GM19438 (cell line): ENCODE measurements at regions not wholly inside any gene's neighbourhood (a gene's known extent, or its start where the extent isn't known, plus 50 kb on each side); places are given as distances from the start of the nearest gene placed in this dataset.

ENCODE experiments used
- ATAC-seq: cut with Tn5 transposase; IDR thresholded peaks from one replicate; pipeline ENCODE4 v1.9.1; 2021; ENCODE audit warnings: low read depth; ENCODE audit not compliant: unreplicated experiment

DNA sequence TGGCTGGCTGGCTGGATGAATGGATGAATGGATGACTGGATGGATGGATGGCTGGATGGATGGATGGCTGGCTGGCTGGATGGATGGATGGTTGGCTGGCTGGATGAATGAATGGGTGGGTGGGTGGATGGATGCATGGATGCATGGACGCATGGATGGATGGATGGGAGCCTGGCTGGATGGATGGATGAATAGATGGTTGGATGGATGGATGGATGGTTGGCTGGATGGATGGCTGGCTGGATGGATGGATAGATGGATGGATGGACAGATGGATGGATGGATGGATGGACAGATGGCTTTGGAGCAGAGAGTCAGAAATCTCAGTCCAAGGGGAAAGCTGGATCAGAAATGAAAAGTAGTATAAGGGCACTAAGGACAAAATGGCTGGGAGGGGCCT, 106.4 kb upstream of the SERP2 start:
- no peak for ATAC-seq

DNA sequence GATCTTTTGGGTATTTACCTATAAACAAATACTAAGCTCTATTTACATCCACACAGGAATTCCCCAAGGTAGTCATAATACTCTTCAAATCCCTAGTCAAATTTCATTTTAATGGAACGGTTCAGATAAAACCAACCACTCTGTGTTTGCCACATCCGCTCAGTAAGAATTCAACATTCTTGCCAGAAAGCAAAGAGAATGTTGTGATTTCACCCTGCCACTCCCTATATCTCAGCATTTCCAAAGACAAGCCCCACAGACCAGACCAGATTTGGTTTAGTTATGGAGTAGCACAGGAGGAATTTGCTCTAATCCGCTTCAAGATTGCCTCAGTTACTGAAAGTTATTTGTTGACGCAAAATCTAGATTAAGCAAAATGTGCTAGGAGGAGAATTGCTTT, 105.6 kb upstream of the SERP2 start:
- no peak for ATAC-seq

DNA sequence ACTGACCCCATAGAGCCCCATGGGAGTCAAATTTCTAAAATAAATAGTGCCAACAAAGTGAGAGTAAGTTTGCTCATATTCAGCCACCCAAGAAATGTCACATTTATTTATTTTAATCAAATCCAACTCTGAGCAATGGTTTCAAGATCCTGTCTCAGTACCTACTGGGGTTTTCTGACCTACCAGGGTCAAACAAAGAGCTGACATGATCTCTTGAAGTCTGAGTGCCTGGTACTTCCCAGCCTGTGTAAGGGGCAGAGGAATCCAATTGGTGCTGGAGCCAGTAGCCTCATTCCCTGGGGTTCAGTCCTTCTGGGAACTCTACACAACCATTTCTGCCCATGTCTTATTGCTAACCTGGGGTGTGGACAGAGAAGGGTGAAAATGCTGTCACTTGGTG, 104.6 kb upstream of the SERP2 start:
- no peak for ATAC-seq

DNA sequence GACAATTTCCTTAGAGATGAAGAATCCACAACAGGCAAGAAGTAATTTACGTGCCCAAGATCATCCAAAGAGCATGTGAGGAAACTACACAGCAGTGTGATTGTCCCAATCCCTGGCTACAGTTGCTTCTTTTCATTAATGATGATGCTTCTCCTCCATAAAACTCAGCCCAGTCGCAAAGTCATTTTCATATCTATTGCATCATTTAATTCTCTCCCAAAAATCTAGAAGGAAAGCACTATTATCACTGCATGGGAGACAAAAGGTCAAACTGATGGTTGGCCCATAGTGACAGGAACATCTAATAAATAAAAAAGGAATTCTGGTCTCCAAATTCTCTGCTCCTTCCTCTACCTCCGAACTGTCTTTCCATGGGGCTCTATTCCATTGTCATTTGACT, 103.5 kb upstream of the SERP2 start:
- ATAC-seq: no peak

DNA sequence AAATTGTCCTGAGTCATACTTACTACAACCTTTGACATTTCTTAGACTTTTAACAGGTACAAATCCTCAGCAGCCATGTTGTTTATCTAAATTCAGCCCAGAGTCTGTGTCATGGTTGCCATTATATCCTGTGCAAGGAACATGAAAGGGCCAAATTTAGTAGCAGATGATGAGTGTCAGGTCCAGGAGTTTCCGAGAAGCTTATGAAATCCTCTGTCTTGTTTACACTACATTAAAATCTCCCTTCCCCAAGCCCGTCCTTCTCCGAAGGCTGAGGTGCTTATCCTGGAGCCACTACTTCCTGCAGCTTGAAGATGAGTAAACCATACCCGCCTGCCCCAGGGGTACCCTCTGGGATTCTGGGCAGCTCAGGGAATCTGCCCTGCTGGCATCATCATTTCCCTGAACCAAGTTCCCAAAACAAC, 102.6 kb upstream of the SERP2 start:
- no peak for ATAC-seq

DNA sequence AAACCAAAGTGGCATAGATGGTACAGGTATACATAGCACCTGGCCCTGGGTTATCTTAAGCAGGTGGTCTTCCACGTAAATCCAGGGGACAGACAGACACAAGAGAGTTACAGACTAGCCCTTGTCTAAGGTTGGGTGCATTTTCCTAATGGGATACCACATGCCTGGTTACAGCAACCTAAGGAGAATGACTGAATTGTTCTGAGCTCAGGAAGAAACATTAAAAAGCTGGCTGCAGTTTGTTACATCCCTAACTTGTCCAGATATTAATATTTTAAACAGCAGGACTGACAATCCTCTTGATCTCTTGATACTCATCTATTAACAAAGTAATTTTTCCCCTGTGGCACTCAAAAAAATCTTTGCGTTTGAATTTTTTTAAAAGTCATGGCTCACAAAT, 102.2 kb upstream of the SERP2 start:
- ATAC-seq: no peak

DNA sequence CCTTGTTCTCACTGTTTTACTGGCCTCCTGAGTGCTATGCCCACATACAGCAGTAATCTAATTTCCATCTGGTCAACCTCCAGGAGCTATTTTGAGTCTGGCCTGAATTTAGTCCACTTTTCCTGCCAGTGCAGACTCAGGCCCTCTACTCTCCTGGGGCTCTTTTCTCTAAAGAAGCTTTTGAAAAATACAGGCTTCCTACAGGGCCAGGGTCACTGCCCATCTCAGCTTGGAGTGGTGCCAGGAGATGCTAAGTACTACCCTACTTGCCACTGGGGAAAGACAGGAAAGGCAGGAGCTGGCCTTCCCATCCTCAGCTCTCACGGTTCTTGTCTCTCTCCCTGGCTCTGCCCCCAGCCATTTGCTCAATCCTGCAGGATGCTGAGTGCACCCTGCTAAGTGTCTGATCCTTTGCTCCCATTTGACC, 101.7 kb upstream of the SERP2 start:
- ATAC-seq: no peak

GRCh38 chr13:44272692-44273091, 100.9 kb upstream of the SERP2 start:
- no peak for ATAC-seq

DNA sequence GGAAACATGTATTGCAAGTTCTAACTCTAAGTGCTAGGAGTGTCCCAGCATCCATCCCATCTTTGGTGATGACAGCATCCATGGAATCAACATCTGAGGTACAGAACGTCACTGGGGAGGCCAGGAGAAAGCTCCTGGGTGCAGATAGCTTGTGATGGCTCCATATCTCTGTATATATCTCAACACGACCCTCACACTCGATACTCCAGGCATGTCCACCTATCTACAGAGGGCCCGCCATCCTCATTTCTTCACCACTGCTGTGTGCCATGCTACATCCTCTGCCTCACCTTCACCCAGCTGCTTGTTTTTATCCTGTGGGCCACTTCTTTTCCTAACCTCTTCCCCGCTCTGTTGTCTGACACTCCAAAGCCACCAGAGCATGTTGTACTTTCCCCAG, 100.4 kb upstream of the SERP2 start:
- no peak for ATAC-seq

DNA sequence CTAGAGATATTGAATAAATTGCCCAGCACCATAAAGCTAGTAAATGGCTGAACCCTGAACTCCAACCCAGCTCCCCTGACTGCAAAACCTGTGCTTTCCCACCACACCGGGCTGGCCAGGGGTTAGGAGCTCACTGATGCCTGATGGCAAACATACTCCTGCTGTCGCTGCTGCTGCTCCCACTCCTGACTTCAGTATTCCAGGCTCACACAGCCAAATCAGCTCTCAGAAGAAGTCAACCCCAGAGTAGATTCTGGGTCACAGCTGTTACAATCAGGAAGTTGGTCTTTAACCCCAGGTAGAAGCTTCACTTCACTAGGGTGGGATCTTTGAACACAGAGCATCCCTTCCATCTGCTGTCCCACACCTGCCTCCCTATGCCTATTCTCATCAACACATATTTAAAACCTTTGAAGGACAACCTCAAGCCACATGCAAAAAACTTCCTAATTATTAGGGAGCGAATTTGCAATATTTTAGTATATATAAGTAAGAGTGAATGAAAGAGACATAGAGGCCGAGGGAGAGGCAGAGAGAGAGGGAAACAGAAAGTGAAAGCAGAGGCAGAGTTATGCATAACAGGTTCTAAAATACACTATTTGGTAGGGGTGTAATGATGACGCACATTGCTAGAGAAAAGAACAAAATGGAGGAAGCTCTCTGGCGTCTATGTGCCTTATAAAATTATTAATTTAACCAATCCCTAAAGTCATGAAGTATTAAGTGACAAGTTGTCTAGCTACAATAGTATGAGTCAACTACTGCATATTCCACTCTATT, 99.4 kb upstream of the SERP2 start:
- ATAC-seq: peak; percentile 85

GRCh38 chr13:44274771-44275205, 98.8 kb upstream of the SERP2 start:
- ATAC-seq: no peak

- ATAC-seq: no peak
Measured at GRCh38 chr13:44275381-44275780, 98.2 kb upstream of the SERP2 start.

DNA sequence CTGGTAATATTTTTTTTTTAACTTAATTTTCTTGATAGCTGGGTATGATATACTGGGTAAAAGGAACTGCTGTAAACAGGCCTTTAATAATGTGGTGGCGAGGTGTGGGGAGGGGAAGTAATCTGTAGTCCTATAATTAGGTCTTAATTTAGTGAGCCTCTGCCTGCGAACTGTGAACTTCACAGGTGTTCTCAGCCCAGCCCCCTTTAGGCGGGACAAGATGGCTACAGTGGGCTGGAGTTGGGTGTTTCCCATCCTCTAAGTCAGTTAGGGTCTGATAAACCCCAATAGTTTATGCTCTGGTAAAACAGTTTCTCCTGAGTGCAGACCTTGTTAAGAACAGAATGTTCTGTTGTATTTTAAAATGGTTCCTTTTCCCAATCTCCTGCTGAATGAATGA, 97.6 kb upstream of the SERP2 start:
- no peak for ATAC-seq

DNA sequence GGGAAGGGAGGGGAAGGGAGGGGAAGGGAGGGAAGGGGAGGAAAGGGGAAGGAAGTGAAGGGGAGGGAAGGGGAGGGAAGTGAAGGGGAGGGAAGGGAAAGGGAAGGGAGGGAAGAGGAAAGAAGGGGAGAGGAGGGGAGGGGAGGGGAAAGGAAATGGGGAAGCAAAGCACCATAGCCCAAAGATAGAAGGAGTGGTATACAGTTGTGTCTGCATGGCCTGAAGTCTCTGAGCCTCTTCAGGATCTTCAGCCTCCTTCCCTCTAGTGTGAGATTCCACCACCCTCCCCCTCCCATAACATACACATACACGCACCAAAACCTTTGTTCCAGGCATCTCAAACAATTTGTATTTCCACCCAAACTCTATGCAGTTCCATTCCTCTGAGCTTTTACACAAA, 96.2 kb upstream of the SERP2 start:
- no peak for ATAC-seq

GRCh38 chr13:44278166-44278565, 95.5 kb upstream of the SERP2 start:
- no peak for ATAC-seq

DNA sequence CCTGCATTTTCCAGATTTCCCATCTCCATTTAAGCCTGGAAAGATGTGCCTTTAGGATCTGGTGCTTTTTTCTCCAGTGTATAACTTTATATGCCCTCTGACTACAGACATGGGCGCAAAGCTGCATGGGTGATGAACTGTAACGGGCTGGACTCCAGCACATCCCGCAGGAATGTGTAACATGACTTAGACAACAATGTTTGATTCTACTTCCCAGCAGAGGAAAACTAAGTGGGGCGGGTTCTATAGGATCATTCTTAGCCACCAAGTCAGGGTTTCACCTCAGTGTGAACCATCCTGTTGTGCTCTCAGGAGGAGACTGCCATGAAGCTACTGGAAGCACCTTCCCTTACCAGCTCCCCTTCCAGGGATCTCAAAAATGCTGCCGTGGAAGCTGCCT, 93.2 kb upstream of the SERP2 start:
- ATAC-seq: no peak

GRCh38 chr13:44281252-44282000, 92.2 kb upstream of the SERP2 start:
- no peak for ATAC-seq

DNA sequence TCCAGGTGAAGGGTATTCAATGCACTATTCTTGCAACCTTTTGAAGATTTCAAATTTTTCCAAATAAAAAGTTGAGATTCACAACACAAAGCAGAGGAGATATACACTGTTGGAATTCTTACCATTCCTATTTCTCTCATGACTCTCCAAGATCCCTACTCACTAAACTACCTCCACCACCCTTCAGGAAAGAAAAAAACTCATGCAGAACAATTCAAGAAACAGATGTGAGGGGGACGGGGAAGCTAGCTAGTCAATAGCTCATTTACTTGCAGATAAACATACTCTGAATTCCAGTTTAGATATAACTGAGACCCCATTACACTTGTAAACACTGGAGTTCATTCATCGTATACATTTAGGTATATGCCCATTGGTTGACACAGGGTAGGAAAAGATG, 90.0 kb upstream of the SERP2 start:
- ATAC-seq: no peak

DNA sequence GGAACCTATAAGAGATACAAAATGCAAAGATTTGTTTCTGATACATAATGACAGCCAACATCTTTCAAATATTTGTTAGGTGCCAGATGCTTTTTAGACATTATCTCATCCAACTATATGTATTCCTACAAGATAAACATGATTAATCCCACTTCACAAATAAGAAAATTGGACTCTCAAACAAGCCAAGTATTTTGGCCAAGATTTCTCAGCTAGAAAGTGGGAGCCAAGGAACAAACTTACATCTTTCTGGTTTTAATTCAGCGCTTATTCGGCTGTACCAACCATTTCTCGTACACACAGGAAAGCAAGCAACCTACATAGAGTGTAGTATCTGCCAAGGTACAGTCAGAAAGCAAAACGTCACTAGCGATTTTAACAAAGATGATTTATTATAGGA, 85.7 kb upstream of the SERP2 start:
- no peak for ATAC-seq

DNA sequence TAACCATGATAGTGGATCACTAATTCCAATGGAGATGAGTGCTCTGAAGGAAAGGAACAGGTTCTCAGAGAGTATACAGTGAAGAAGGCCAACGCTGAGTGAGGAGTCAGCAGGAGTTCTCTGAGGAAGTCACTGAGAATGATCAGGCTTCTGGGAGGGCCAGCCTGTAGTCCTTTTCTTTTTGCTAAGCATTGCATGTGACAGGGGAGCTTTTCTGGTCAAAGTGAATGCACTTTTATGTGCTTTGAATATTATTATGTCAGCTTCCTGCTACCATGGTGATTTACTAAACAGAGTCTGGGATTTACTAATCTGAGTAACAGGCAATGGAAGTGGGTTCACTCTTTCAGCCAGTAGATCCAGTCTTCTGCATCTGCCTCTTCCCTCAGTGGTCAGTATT, 81.1 kb upstream of the SERP2 start:
- ATAC-seq: no peak

GRCh38 chr13:44293374-44293773, 80.2 kb upstream of the SERP2 start:
- ATAC-seq: no peak
